ENCODE measurements at regions not wholly inside any gene's neighbourhood (a gene's known extent, or its start where the extent isn't known, plus 50 kb on each side); places are given as distances from the start of the nearest gene placed in this dataset.

DNA sequence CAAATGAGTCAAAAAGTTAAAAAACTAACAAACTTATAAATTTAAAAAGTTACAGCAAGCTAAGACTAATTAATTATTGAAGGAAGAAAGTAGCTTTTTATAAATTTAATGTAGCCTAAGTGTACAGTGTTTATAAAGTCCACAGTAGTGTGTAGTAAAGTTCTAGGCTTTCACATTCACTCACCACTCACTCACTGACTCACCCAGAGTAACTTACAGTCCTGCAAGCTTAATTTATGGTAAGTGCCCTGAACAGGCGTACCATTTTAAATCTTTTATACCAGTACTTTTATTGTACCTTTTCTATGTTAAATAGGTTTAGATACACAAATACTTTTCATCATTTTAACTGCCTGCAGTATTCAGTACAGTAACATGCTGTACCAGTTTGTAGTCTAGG lies 80.0 kb upstream of the C9orf72 start:
- no peak for TF ChIP-seq POLR2A (IDR thresholded peaks at IDR 0.05; ENCODE audit: low read length)
- TF ChIP-seq GATA1 (IDR thresholded peaks at IDR 0.05; ENCODE audit: low read depth, low read length), result no peak

Measured in erythroblast (primary cell).